ENCODE measurements at regions not wholly inside any gene's neighbourhood (a gene's known extent, or its start where the extent isn't known, plus 50 kb on each side); places are given as distances from the start of the nearest gene placed in this dataset.

GRCh38 chr18:40423291-40423690, 1531.7 kb upstream of the PIK3C3 start:
- Histone ChIP-seq H3K4me3 (ENCODE audit: extremely low read depth in 1 of 4, insufficient read depth in 2 of 4, low read depth in 3 of 4, low read length in 4 of 4) (no peak overlapping the region), H3K4me2 (ENCODE audit: insufficient read depth in 1 of 2, low read depth in 2 of 2, low read length in 2 of 2) (no peak overlapping the region), H4K91ac (replicated peaks; ENCODE audit: insufficient read length, low read length) (no peak overlapping the region), H3K4ac (replicated peaks; ENCODE audit: insufficient read length, low read depth, low read length) (no peak overlapping the region), H2BK120ac (replicated peaks; ENCODE audit: low read depth, low read length) (no peak overlapping the region), H3K23ac (ENCODE audit: insufficient read length) (no peak overlapping the region), H3K9ac (replicated peaks in 1 of 4; ENCODE audit: extremely low read depth in 1 of 4, low read depth in 3 of 4, low read length in 3 of 4) (no peak overlapping the region), H2BK20ac (ENCODE audit: low read length) (no peak overlapping the region), H2BK12ac (ENCODE audit: low read depth, low read length) (no peak overlapping the region), H2BK5ac (ENCODE audit: low read depth, low read length) (no peak overlapping the region), H3K27me3 (replicated peaks in 1 of 4; ENCODE audit: control insufficient read depth in 3 of 4, extremely low read depth in 1 of 4, insufficient read depth in 3 of 4, low read length in 3 of 4) (no peaks in the 10 kb centered on the region), H3K79me2 (ENCODE audit: control insufficient read depth in 1 of 2, insufficient read depth in 2 of 2, low read length in 2 of 2) (no peaks in the 10 kb centered on the region), H4K8ac (ENCODE audit: extremely low read depth, insufficient read depth, low read length) (no peak overlapping the region), H3K18ac (ENCODE audit: extremely low read depth, low read length) (no peak overlapping the region), H4K5ac (ENCODE audit: insufficient read length, low read depth, low read length) (no peak overlapping the region), H2AK5ac (ENCODE audit: low read depth, low read length) (no peak overlapping the region), H2BK15ac (ENCODE audit: low read length) (no peak overlapping the region), H3K36me3 (ENCODE audit: control insufficient read depth in 2 of 4, insufficient read depth in 4 of 4, low read length in 3 of 4) (no peaks in the 10 kb centered on the region), H3K9me3 (ENCODE audit: insufficient read depth in 2 of 2, low read depth in 1 of 2, low read length in 1 of 2) (no peaks in the 10 kb centered on the region), H3K56ac (replicated peaks; ENCODE audit: insufficient read length, low read depth, low read length) (no peak overlapping the region), H3K4me1 (replicated peaks in 1 of 4; ENCODE audit: control insufficient read depth in 3 of 4, insufficient read depth in 4 of 4, low read length in 3 of 4) (no peaks in the 10 kb centered on the region), H2AFZ (ENCODE audit: low read length) (no peak overlapping the region), H3K27ac (ENCODE audit: low read depth, low read length) (no peak overlapping the region), H3K14ac (ENCODE audit: insufficient read length) (no peak overlapping the region), H3K23me2 (ENCODE audit: low read depth, low read length) (no peaks in the 10 kb centered on the region), H3K79me1 (ENCODE audit: low read depth, low read length) (no peaks in the 10 kb centered on the region), H4K20me1 (replicated peaks in 1 of 2; ENCODE audit: control insufficient read depth in 1 of 2, insufficient read depth in 2 of 2, low read length in 2 of 2) (no peaks in the 10 kb centered on the region)
- no peak for FAIRE-seq
- CTCF ChIA-PET (ENCODE audit: partially characterized antibody): interaction anchor here (0.9 kb wide), 1 partner anchor 969 kb away, joined by 3 read pairs; no protein-coding TSS in a partner anchor
- 95% methylated on average over 2 of the region's 2 CpGs; no CpG with 5 or more reads in 1 of the 2 experiments for WGBS, 2 experiments (ENCODE audit: extremely low coverage in 1 of 2, insufficient coverage in 1 of 2, insufficient read length in 1 of 2, insufficient replicate concordance in 2 of 2, low coverage in 1 of 2, low lambda C conversion rate in 2 of 2, missing lambda C conversion rate in 1 of 2)
- no peak for DNase-seq (ENCODE audit: low read depth in 1 of 2, low spot score in 2 of 2)
- POLR2A ChIA-PET (ENCODE audit: partially characterized antibody): no interaction called here
- TF ChIP-seq RXRA (IDR thresholded peaks at IDR 0.05; ENCODE audit: insufficient read depth, low read depth, low read length): no peak
- TF ChIP-seq ZNF274 (IDR thresholded peaks at IDR 0.05; ENCODE audit: borderline replicate concordance, extremely low read depth, low read length): no peak
- TF ChIP-seq SRF (IDR thresholded peaks at IDR 0.05; ENCODE audit: low read depth, low read length): no peak
- no peak for TF ChIP-seq SP1 (IDR thresholded peaks at IDR 0.05; ENCODE audit: low read depth, low read length)
- no peak for TF ChIP-seq TBP (IDR thresholded peaks at IDR 0.05; ENCODE audit: low read depth, low read length)
- TF ChIP-seq YY1 (IDR thresholded peaks at IDR 0.05; ENCODE audit: low read depth, low read length): no peak
- no peak for TF ChIP-seq SP4 (IDR thresholded peaks at IDR 0.05; ENCODE audit: low read length)
- no peak for TF ChIP-seq PHF8 (conservative IDR thresholded peaks at IDR 0.05; ENCODE audit: low read depth, low read length)

All from H1 (cell line).